ENCODE measurements at regions not wholly inside any gene's neighbourhood (a gene's known extent, or its start where the extent isn't known, plus 50 kb on each side); places are given as distances from the start of the nearest gene placed in this dataset.
A peak's percentile ranks its signal among the peaks of the same experiment; 100 is the strongest.
"Not testable (repeated sequence)": the region's sequence is repeated elsewhere in the genome, so short reads cannot be mapped to it uniquely, and the experiment has no call there.

DNA sequence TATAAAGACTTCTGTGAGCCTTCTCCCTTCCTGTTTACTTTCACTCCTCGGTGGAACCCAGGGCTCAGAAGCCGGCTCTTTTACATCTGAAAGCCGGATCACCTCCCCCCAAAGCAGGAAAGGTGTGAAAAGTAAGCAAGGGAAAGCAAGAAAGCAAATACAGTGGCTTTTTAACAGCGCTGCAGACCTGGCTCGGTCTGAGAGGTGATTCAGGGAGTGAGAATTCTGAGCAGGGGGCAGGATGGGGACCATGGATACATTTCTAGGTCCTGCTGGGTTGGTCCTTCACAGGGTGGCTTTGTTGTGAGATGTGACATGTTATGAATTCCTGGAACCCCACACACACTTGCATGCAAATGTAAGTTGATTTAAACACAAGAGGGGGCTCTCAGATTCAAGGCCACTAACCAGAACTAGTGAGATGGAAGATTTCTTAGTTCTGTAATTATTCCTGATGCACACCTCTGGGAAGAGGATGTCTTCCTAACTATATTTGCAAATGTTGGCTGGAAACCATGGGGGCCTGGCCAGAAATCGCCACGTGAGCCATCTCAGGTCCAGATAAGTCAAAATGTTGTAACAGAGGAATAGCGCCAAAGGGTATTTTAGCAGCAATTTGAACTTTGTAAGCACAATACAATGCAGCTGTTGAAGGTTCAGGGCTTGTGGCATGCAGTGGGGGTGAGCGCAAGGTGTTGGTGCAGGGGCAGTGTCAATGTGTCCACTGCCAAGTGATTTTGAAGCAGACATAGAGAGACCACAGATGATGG lies 670.1 kb upstream of the LCORL start:
- Histone ChIP-seq H3K4me2 (no peak overlapping the region), H3K9me2 (ENCODE audit: insufficient read depth) (no peaks in the 10 kb centered on the region), H3K27me3 (ENCODE audit: insufficient read depth, low read depth) (no peaks in the 10 kb centered on the region), H3F3A (ENCODE audit: insufficient read depth, low read depth) (no peaks in the 10 kb centered on the region), H3K4me3 (no peak overlapping the region), H2AFZ (no peak overlapping the region), H4K20me1 (ENCODE audit: insufficient read depth) (no peaks in the 10 kb centered on the region), H3K4me1 (replicated peaks; ENCODE audit: insufficient read depth) (no peaks in the 10 kb centered on the region), H3K27ac (no peak overlapping the region), H3K9me3 (ENCODE audit: insufficient read depth, low read depth) (no peaks in the 10 kb centered on the region), H3K36me3 (ENCODE audit: low read depth) (no peaks in the 10 kb centered on the region), H3K79me2 (ENCODE audit: low read depth) (no peaks in the 10 kb centered on the region)
- BruUV-seq (replicated peaks): no TSS peak
- TF ChIP-seq EZH2 (IDR thresholded peaks at IDR 0.05; ENCODE audit: low read depth): no peak
- TF ChIP-seq, protein P1, sequence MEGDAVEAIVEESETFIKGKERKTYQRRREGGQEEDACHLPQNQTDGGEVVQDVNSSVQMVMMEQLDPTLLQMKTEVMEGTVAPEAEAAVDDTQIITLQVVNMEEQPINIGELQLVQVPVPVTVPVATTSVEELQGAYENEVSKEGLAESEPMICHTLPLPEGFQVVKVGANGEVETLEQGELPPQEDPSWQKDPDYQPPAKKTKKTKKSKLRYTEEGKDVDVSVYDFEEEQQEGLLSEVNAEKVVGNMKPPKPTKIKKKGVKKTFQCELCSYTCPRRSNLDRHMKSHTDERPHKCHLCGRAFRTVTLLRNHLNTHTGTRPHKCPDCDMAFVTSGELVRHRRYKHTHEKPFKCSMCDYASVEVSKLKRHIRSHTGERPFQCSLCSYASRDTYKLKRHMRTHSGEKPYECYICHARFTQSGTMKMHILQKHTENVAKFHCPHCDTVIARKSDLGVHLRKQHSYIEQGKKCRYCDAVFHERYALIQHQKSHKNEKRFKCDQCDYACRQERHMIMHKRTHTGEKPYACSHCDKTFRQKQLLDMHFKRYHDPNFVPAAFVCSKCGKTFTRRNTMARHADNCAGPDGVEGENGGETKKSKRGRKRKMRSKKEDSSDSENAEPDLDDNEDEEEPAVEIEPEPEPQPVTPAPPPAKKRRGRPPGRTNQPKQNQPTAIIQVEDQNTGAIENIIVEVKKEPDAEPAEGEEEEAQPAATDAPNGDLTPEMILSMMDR (conservative IDR thresholded peaks at IDR 0.05): no peak
- POLR2A ChIA-PET (ENCODE audit: unreplicated experiment): no interaction called here
- no peak for DNase-seq
- intact Hi-C loops (cut with micrococcal nuclease; ENCODE audit: unreplicated experiment): no loop called here
- CTCF ChIA-PET: no interaction called here

DNA sequence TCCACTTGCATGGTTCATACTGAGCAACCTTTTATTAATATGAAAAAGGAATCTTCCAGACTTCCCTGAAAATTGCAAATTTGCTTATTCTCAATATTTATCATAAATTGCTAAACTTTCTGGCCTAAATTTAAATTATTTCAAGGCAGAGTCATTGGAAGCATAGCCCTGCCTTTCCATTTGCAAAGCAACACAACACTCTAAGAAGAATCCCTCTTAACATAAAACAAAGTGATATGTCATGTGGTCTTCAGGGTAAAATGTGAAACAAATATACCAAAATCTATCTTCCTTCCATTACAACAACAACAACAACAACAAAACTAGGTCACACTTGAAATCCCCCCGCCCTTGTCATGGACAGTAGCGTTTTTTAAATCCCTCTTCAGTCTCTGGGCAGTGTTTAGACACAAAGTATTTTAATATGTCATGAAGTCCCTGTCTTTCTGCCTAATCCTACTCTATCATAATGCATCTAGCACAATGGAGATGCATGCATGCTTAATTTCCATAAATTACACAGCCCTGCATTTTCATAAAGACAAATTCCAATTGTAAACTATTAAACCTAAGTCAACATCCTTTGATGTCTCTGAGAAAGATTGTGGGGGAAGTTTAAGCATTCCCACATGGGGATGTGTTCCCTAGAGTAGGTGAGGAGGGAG lies 668.9 kb upstream of the LCORL start:
- no peaks in the 10 kb centered on the region for H3K4me1 ChIP-seq (replicated peaks; ENCODE audit: insufficient read depth)
- no peaks in the 10 kb centered on the region for H3K9me3 ChIP-seq (ENCODE audit: insufficient read depth, low read depth)
- H3K36me3 ChIP-seq (ENCODE audit: low read depth): no peaks in the 10 kb centered on the region
- BruUV-seq (replicated peaks): no TSS peak
- H3F3A ChIP-seq (ENCODE audit: insufficient read depth, low read depth): no peaks in the 10 kb centered on the region
- CTCF ChIA-PET: interaction anchor here (0.5 kb wide), 1 partner anchor 1043 kb away, joined by 17 read pairs; no protein-coding TSS in a partner anchor
- H3K27ac ChIP-seq: no peak overlapping the region
- TF ChIP-seq EZH2 (IDR thresholded peaks at IDR 0.05; ENCODE audit: low read depth): no peak
- TF ChIP-seq, protein P1 (conservative IDR thresholded peaks at IDR 0.05): no peak
- H2AFZ ChIP-seq: no peak overlapping the region
- H3K4me3 ChIP-seq: no peak overlapping the region
- H3K4me2 ChIP-seq: no peak overlapping the region
- no peaks in the 10 kb centered on the region for H3K27me3 ChIP-seq (ENCODE audit: insufficient read depth, low read depth)
- intact Hi-C loops (cut with micrococcal nuclease; ENCODE audit: unreplicated experiment): no loop called here
- H3K9me2 ChIP-seq (ENCODE audit: insufficient read depth): no peaks in the 10 kb centered on the region
- POLR2A ChIA-PET (ENCODE audit: unreplicated experiment): no interaction called here
- no peak for DNase-seq
- no peaks in the 10 kb centered on the region for H4K20me1 ChIP-seq (ENCODE audit: insufficient read depth)
- no peaks in the 10 kb centered on the region for H3K79me2 ChIP-seq (ENCODE audit: low read depth)

DNA sequence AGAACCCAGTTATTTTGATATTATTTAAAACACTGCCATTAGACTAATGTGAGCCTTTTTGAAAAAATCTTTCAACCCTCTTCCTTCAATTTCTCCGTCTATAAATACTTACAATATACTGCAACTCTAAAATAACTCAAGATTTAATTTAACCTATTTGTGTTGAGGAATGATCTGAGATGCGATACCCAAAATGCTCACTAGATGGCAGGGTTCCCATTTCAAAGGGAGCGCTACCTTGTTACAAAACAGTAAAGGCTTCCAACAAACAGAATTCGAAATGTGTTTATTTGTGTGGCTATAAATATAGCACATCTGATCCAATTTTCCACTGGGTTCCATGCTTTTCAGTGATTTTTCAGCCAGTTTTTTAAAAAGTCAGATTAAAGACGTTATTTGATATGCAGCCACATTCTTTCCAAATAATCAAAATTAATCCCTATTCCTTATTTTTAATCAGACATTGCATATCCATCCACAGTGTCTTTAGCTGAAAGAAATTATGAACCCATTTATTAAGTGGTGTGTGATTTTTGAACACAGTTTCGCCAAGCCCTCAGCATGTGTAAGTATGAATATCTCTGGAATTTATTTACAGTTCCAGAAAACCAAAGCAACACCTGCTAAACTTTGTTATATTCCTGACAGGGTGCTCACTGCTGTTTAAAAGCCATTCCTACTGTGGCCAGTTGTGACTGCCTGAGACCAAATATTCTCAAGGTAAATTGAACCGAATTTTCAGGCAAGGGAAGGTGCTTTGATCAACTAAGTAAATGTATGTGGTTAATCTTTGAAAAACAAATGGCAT lies 668.0 kb upstream of the LCORL start:
- H4K20me1 ChIP-seq (ENCODE audit: insufficient read depth): no peaks in the 10 kb centered on the region
- no peak overlapping the region for H3K4me2 ChIP-seq
- H3K4me1 ChIP-seq (replicated peaks; ENCODE audit: insufficient read depth): no peaks in the 10 kb centered on the region
- H3F3A ChIP-seq (ENCODE audit: insufficient read depth, low read depth): no peaks in the 10 kb centered on the region
- no peak for TF ChIP-seq EZH2 (IDR thresholded peaks at IDR 0.05; ENCODE audit: low read depth)
- TF ChIP-seq, protein P1 (conservative IDR thresholded peaks at IDR 0.05): peak; percentile 85
- no peaks in the 10 kb centered on the region for H3K27me3 ChIP-seq (ENCODE audit: insufficient read depth, low read depth)
- H3K27ac ChIP-seq: no peak overlapping the region
- no peak overlapping the region for H3K4me3 ChIP-seq
- DNase-seq: peak in 1 of 2 experiments; percentile 44
- ChIA-PET POLR2A (ENCODE audit: unreplicated experiment) (no interaction called here), CTCF (no interaction called here)
- H3K79me2 ChIP-seq (ENCODE audit: low read depth): no peaks in the 10 kb centered on the region
- no peaks in the 10 kb centered on the region for H3K36me3 ChIP-seq (ENCODE audit: low read depth)
- BruUV-seq (replicated peaks): no TSS peak
- no peaks in the 10 kb centered on the region for H3K9me2 ChIP-seq (ENCODE audit: insufficient read depth)
- intact Hi-C loops (cut with micrococcal nuclease; ENCODE audit: unreplicated experiment): loop anchor here (1.0 to 10.0 kb wide), 6 partner anchors 535 to 1993 kb away; no protein-coding TSS in a partner anchor
- H3K9me3 ChIP-seq (ENCODE audit: insufficient read depth, low read depth): no peaks in the 10 kb centered on the region
- no peak overlapping the region for H2AFZ ChIP-seq

DNA sequence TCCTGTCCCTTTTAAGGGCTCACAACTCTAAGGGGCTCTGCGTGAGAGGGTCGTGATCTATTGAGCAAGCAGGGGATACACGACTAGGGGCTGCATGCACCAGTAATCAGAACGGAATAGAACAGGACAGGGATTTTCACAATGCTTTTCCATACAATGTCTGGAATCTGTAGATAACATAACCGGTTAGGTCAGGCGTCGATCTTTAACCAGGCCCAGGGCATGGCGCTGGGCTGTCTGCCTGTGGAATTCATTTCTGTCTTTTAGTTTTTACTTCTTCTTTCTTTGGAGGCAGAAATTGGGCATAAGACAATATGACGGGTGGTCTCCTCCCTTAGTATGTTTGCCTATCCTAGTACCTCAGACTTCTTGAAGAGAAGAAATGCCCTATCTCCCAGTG lies 666.8 kb upstream of the LCORL start:
- H3F3A ChIP-seq (ENCODE audit: insufficient read depth, low read depth); H3K9me2 ChIP-seq (ENCODE audit: insufficient read depth); POLR2A ChIA-PET (ENCODE audit: unreplicated experiment); BruUV-seq (replicated peaks); H3K9me3 ChIP-seq (ENCODE audit: insufficient read depth, low read depth); H4K20me1 ChIP-seq (ENCODE audit: insufficient read depth); H3K4me1 ChIP-seq (replicated peaks; ENCODE audit: insufficient read depth); H3K27me3 ChIP-seq (ENCODE audit: insufficient read depth, low read depth); H3K27ac ChIP-seq; H3K36me3 ChIP-seq (ENCODE audit: low read depth); H2AFZ ChIP-seq; H3K79me2 ChIP-seq (ENCODE audit: low read depth); H3K4me2 ChIP-seq; DNase-seq; H3K4me3 ChIP-seq: not testable (repeated sequence)
- intact Hi-C loops (cut with micrococcal nuclease; ENCODE audit: unreplicated experiment): loop anchor here (2.0 to 10.0 kb wide), 5 partner anchors 536 to 1994 kb away; no protein-coding TSS in a partner anchor
- CTCF ChIA-PET: interaction anchor here (0.6 kb wide), 1 partner anchor 1822 kb away, joined by 3 read pairs; no protein-coding TSS in a partner anchor

All from PC-9 (cell line).